ENCODE measurements at regions not wholly inside any gene's neighbourhood (a gene's known extent, or its start where the extent isn't known, plus 50 kb on each side); places are given as distances from the start of the nearest gene placed in this dataset.

DNA sequence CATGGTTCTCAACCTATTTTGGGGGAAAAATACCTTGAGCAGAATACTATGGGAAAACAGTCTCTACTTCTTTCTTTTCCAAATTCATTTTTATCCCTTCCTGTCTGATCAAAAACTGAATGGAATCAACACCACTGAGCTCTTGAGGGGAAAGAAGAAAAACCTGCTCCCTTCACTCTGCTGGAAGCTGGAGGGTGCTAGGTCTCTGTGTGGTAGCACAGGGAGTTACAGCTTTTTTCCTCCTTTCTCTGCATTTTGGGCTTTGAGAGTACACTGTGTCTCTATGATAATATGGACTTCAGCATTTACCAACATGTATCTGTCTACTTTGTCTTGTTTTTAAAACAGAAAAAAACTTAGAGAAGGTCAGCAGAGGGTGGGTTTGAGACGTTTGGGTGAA, 417.2 kb upstream of the SYT1 start:
- TF ChIP-seq, protein P1, sequence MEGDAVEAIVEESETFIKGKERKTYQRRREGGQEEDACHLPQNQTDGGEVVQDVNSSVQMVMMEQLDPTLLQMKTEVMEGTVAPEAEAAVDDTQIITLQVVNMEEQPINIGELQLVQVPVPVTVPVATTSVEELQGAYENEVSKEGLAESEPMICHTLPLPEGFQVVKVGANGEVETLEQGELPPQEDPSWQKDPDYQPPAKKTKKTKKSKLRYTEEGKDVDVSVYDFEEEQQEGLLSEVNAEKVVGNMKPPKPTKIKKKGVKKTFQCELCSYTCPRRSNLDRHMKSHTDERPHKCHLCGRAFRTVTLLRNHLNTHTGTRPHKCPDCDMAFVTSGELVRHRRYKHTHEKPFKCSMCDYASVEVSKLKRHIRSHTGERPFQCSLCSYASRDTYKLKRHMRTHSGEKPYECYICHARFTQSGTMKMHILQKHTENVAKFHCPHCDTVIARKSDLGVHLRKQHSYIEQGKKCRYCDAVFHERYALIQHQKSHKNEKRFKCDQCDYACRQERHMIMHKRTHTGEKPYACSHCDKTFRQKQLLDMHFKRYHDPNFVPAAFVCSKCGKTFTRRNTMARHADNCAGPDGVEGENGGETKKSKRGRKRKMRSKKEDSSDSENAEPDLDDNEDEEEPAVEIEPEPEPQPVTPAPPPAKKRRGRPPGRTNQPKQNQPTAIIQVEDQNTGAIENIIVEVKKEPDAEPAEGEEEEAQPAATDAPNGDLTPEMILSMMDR (conservative IDR thresholded peaks at IDR 0.05; ENCODE audit: low read length): no peak
- no peak for TF ChIP-seq EZH2phosphoT487 (IDR thresholded peaks at IDR 0.05; ENCODE audit: borderline replicate concordance)

All from Loucy (cell line).